Myocyte (in vitro differentiated cells): ENCODE measurements at regions not wholly inside any gene's neighbourhood (a gene's known extent, or its start where the extent isn't known, plus 50 kb on each side); places are given as distances from the start of the nearest gene placed in this dataset.

Source experiments
- DNase-seq: peaks from one replicate; pipeline ENCODE4 v3.0.0-alpha.2; 2012; ENCODE audit warnings: low read depth

DNA sequence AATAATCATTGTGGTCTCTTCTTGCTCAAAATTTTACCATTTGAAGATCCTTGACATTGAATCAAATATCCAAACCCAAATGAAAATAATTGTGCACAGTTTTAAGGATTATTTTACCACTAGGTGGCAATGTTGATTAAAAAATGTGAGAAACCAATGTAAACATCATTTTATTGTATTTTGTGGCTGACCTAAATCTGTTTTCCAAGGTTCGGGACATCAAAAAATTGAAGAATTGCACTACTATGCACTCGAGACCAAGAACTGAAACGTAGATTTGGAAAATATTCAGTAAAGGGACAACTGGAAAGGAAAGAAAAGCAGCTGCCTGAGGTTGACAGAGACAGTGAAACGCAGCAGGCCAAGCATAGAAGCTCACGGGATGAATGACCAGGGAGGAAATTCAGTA is 259.3 kb downstream of the SNX13 start:
- DNase-seq, result peak; percentile 49

DNA sequence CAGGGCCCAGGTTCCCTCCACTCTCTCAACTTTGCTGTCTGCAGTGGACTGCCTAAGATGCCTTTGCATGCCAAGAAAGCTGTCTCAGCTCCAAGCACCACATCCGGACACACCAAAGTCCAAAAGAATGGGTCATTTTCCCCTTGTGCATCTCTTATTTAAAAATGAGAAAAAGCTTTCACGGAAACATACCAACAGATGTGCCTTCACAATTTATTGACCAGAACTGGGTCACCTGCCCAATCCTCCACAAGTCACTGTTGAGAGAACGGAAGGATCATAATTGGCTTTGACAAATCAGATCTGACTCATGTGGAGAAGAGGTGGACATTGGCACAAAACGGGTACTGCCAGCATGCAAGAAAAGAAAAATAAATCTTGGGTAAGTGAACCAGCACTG is 258.3 kb downstream of the SNX13 start:
- DNase-seq, result peak; percentile 32

- no peak for DNase-seq
Observed at GRCh38 chr7:17682586-17682985, 257.7 kb downstream of the SNX13 start.

DNA sequence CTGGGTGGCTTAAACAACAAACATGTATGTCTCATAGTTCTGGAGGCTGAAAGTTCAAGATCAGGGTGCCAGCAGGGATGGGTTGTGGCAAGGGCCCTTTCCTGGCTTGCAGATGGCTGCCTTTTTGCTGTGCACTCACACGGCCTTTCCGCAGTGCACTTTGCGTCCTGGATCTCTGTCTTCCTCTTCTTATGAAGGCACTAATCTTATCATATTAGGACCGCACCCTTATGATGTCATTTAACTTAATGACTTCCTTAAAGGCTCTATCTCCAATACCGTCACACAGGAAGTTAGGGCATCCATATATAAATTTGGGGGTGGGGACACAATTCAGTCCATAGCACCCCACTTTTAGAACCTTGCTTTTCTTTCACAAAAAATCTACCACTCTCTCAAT is 255.2 kb downstream of the SNX13 start:
- DNase-seq, result no peak

GRCh38 chr7:17687361-17687760 is 252.9 kb downstream of the SNX13 start:
- no peak for DNase-seq

DNA sequence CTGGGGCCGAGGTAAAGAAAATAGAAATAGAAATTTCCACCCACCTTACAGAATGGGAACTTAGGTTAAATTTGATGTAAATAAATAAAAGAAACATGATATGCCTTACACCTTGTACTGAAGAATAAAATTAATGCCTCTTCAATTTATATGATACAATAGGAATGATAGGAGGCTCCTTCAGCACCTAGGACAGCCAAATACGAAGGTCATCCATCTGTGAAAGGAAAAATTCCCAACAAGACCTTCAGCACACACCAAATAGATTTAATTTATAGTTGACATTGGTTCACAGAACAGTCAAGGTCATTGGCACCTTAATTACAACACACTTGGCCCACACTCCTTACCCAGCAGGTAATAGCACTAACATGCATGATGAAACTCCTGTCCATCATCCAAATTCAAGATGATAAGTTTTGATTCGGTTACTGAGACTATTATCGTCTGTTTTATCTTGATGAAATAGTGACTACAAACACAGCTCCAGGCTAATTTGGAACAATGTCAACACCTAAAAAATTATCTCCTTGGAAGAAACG is 250.9 kb downstream of the SNX13 start:
- no peak for DNase-seq

- peak; percentile 92 for DNase-seq
Observed at GRCh38 chr7:17690030-17690429, 250.3 kb downstream of the SNX13 start.

- peak; percentile 74 for DNase-seq
Observed at GRCh38 chr7:17696422-17696821, 243.9 kb downstream of the SNX13 start.

DNA sequence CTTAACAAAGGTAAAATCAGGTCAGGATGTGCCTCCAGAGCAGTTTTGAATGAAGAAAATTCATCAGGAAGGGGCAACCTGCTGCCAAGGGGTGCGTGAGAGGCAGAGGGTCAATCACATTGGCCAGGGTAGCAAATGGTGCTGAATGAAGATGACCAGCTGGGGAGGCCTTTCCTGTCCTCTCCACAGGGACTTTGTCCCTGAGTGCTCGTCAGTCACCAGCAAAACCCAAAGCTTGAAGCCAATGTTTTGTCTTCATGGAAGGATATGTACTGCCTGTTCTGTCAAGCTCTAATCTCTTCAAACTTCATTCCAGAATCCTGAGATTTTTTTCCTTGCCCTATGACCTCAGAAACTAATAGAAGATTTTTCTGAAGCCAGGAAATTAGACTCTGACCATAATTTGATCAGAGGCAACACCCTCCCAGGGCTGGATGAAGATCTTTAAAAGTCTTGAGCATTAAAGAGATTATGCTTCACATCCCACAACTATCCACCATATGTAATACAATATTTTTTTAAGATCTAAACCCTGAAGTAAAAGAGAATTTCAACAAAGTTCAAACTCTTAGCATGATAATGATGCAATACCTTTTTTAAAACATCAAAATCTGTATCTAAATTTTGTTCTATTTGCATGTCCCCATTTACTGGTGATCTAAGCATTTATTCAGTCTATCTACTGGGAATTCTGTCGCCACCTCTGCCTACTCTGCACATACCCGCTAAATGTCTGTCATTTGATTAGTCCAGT is 243.0 kb downstream of the SNX13 start:
- DNase-seq, result no peak

DNA sequence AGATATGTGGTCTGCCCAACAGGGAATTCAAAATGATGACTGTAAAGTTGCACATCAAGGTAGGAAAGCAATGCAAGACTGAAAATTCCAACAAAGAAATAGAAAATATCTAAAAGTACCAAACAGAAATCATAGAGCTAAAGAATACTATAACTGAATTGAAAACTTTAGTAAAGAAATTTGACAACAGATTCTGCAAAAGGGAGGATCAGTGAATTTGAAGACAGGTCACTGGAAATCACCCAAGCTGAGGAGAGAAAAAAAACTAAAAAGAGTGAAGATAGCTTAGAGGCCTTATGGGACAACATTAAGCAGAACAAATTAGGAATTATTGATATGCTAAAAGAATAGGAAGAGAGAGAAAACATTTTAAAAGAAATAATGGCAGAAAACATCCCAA is 240.6 kb downstream of the SNX13 start:
- no peak for DNase-seq

DNA sequence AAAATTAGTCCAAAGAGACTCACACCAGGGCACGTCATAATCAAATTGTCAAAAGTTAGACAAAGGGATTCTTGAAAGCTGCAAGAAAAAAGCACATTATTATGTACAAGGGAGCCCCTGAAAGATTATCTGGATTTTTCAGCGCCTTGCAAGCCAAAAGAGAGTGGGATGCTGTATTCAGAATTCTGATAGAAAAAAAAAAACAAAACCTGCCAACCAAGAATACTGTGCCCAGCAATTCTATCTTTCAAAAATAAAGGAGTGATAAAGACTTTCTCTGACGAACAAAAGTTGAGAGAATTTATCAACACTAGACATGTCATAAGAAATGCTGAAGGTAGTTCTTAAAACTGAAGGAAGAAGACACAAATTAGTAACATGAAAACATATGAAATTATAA is 240.2 kb downstream of the SNX13 start:
- DNase-seq, result no peak

GRCh38 chr7:17706275-17706674 is 234.0 kb downstream of the SNX13 start:
- DNase-seq, result no peak

- peak; percentile 85 for DNase-seq
Observed at GRCh38 chr7:17706734-17707133, 233.6 kb downstream of the SNX13 start.

- no peak for DNase-seq
Observed at GRCh38 chr7:17709127-17709526, 231.2 kb downstream of the SNX13 start.

GRCh38 chr7:17709599-17709998 is 230.7 kb downstream of the SNX13 start:
- DNase-seq, result peak; percentile 50

GRCh38 chr7:17710312-17710711 is 230.0 kb downstream of the SNX13 start:
- DNase-seq, result no peak

- no peak for DNase-seq
Observed at GRCh38 chr7:17713584-17713983, 226.7 kb downstream of the SNX13 start.

- no peak for DNase-seq
Observed at GRCh38 chr7:17716816-17717215, 223.5 kb downstream of the SNX13 start.

GRCh38 chr7:17719998-17720397 is 220.3 kb downstream of the SNX13 start:
- DNase-seq, result no peak

DNA sequence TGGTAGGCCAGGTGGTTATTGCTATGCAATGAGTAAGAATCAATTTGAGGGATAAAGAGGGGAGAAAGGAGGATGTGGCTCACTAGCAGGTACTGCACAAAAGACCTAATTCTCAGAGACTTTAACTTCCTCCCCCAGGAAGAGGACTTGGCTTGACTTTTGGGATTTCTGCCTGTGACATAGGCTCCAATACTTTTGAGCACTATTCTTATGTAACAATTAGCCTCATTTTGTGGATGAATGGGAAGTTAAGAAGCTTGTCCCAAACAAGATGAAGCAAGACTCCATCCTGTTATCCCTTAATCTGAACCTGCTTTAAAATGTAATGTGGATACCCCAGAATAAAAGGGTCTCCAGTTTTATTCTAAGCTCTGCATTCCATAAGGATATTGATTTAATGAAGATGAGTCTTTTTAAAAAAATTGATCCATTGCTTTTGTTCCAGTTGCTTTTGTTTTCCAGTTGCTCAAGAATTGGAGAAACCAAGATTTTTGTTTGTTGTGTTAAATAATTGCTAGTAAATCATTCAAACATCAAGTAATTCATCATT is 218.5 kb downstream of the SNX13 start:
- no peak for DNase-seq

DNA sequence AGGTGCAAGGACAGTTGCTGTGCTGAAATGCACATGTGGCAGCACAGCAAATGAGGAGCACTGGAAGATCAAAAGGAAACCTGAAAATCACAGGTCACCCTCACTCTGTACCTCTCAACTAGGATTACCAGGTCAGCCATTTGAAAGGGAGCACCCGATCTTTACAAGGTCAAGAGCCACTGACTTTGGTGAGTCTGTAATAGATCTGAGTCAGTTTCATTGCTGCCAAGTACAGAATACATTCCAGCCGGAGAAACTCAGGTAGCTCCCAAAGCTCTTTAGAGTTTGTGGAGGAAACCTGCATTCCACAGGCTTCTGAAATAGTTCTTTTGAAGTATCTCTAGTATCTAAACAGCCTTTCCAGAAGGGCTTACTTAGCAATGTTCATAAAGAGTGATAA is 217.5 kb downstream of the SNX13 start:
- no peak for DNase-seq

- peak; percentile 28 for DNase-seq
Observed at GRCh38 chr7:17725821-17726220, 214.5 kb downstream of the SNX13 start.

DNA sequence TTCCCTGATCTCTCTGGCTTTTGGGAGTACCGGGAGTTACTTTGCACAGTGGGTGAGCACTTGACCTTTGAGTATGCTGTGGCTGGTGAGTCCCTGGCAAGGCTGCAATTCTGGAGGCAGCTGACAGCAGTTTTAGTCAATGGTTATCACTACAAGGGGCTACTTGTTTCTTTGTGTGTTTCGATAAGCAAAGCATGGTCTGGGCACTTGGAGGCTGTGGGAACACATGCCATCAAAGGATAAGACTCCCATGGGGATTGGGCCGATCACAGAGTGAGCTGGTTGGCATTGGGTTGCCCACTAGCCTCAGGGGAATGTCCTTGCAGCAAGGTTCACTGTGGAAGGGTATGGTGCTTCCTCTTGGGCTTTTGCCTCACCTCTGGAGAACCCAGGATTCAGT is 208.2 kb downstream of the SNX13 start:
- DNase-seq, result no peak
